Activated CD4-positive, alpha-beta T cell treated with anti-CD3 and anti-CD28 coated beads, Interleukin-2, Interleukin-6, amounts not matched to agents 100 ng/mL and 50 ng/mL, durations not matched to agents 16 hours and 8 hours (primary cell): ENCODE measurements at regions not wholly inside any gene's neighbourhood (a gene's known extent, or its start where the extent isn't known, plus 50 kb on each side); places are given as distances from the start of the nearest gene placed in this dataset.
"Not testable (repeated sequence)": the region's sequence is repeated elsewhere in the genome, so short reads cannot be mapped to it uniquely, and the experiment has no call there.

ENCODE experiments used
- DNase-seq: peaks from one replicate; pipeline ENCODE4 v3.0.0-alpha.2; 2020

DNA sequence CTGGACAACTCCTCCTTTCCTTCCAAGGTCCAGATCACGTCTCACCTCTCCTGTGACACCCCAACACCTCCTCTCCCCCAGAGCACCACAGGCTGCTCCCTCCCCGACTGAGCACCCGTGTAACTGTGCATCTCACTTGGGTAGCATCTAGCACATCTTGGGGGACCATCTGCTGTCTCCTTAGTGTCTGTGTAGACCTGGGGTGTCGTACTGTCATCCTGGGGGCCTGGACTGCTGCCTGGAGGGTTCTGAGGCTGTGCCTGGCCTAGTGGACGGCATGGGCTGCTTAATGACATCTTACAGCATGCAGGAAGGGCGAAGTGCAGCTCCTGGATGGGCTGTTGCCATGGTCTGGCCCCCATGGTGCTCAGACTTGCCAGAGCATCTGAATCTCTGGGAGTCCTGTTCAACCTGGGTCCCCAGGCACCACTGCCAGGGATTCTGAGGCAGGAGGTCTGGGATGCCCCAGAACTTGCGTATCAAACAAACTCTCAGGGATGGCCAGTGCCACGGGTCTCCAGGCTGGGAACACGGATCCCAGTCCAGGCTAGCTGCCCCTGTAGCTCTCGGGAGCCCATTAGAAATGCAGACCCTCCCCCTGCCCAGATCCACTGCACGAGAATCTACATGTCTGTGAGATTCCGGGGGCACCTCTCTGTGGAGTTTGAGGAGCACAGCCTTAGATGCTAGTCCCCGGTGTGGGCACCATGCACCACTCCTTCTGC is 194.4 kb upstream of the ZNF469 start:
- not testable (repeated sequence) for DNase-seq

DNA sequence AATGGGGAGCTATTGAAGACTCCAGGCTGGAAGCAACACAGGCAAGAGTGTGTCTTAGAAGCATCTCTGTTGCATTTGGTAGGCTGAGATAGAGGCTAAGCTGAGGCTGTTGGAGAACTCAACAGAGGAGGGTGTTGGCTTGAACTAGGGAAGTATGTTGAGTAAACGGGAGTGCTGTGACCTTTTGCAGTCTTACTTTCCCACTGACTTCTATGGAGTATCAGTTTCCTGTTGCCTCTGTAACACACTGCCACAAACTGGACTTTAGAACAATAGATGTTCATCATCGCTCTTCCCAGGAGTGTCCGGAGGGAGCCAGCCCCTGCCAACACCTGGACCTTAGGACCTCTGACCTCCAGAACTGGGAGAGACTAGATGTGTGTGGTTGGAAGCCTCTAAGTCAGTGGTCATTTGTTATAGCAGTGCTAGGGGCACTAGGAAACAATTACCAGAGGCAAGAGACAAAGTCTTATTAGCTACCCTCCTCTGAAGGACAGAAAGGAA is 192.1 kb upstream of the ZNF469 start:
- DNase-seq: not testable (repeated sequence)

DNA sequence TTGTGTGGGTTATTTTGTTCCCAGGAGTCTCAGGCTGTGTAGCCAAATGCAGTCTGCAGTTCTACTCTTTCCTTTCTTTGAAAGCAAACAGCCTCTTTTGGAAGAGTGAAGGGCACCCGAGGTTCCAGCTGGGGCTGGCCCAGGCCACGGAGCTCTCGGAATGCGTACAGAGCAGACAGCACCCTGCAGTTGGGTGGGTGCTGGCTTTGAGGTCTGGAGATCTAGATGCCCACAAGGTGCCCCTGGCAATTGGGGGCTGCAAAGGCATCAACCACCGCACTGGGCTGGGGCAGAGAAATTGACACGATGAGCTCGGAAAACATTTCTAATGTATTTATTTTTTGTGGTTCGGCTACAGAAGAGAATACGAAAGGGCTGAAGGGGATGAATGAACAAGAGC is 191.6 kb upstream of the ZNF469 start:
- DNase-seq: not testable (repeated sequence)

DNA sequence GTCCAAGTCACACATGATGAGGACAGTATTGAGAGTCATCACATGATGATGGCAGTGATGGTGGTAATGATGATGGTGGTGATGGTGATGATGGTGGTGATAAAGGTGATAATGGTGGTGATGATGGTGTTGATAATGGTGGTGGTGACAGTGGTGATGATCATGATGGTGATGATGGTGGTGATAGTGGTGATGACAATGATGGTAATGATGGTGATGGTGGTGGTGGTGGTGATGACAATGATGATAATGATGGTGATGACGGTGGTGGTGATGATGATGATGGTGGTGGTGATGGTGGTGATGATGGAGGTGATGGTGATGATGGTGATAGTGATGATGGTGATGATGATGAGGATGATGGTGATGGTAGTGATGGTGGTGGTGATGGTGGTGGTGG is 190.2 kb upstream of the ZNF469 start:
- no peak for DNase-seq

- DNase-seq: peak; percentile 45
Observed at GRCh38 chr16:88193706-88194396, 188.9 kb upstream of the ZNF469 start.

GRCh38 chr16:88194397-88195268 is 188.1 kb upstream of the ZNF469 start:
- no peak for DNase-seq

DNA sequence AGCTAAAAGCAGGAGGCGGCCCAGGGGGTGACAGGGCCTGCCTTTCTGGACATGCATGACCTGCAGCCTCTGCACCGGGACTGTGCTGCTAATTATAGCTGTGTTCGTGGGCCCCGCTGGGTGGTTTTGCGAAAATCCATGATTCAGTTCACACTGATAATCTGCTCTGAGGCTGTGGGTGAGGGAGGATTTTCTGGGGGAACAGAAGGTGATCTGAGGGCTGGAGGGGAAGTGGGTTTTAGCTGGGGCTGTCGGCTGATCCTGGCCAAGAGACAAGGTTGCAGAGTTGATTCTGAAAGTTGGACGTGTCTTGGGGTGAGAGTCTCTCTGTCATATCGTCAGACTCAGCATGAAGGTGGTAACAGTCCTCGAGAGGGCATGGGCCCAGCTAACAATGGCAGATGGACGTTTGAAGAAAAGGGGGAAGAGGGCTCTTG is 187.5 kb upstream of the ZNF469 start:
- DNase-seq: no peak

DNA sequence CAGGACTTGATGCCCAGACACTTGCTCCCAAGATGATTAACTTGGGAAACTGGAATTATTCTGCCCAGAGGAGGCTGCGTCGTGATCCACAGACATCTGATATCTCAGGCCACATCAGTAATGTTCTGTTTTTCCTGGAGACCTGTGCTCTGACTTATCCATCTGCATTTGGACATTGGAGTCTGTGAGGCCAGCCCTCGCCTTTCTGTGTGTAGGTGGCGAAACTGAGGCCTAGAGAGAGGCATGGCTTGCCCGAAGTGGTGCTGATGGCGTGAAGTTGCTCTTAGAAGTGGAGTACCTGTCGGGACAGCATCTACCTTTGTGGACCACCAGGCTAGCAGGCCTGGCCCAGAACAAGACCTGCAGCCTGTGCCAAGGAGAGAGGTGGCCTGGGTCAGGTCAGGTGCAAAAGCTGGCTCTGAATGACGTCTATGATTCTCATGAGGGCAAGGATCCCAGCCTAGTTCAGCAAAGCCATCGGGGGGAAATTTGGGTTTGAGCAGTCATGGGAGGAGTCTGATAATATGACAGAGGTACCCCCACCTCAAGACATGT is 186.8 kb upstream of the ZNF469 start:
- no peak for DNase-seq

DNA sequence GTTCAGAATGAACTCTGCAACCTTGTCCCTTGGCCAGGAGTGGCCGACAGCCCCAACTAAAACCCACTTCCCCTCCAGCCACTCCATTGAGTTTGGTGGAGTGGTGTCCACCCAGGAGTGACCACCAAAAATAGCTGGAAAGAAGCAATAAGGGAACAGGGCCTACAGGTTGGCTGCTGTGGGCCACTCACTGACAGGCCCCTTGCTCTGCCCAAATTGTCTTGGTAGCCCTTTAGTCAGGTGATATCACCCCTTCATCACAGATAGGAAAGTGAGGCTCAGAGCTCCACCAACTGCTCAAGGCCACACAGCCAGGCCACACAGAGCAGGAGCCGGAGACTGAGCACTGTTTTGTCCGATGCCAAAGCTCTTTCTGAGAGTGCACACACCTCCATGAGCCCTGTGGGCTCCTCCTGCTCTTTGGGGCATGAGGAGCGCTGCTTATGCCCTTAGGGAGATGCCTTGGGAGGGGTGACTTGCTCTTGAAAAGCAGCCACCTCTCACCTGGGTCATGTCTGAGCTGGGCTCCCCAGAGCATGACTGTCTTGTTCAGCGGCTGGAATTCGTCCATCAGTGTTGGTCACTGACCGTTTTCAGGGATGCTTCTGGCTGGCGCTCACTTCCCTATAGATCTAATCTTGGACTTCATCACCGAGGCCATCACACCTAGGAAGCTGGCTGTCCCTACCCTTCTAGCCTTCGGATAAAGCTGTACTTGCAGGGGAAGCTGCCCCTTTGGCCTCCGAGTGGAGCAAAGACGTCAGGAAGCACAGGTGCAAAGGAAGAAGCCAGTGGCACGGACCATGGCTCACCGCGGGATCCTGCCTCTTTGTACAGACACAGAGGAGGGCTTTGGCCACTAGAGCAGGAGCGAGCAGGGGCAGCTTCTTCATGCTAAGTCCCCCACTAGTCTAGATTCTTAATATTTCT is 186.0 kb upstream of the ZNF469 start:
- no peak for DNase-seq

DNA sequence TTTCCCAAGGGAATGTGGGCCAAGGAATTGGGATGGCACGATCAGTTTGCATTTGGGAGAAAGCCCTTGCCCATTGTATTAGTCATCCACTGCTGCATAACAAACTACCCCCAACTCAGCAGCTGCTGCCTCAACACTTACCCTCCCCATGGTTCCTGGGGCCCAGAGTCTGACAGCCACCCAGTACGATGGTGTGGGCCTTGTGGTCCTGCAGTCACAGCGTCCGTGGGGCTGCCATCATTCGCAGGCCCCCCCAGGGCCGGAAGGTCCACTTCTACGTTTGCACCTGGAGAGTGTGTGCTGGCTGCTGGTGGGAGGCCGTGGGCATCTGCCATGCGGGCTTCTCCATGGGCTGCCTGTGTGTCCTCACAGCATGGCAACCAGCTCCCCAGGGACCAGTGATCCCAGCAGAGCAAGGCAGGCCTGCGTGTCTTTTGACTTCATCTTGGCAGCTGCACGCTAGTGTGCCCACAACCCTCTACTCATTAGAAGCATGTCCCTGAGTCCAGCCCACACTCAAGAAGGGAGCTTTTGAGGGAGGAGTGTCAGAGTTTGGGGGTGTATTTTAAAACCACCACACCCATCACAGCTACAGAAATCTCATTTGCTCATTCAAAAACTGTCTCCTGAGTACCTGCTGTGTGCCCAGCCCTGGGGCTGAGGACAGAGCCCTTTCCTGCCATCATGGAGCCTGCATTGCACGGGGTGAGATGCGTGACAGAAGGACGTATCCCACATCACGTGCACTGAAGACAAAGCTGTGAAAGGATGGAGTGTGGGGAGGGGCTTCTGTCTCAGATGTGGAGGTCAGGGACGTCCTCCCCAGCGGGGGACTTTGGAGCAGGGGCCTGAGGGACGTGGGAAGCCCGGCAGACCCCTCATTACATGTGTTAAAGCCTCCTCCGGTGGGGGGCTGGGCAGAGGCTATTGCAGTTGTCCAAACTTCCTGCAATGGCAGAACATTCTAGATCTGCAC is 185.0 kb upstream of the ZNF469 start:
- no peak for DNase-seq

DNA sequence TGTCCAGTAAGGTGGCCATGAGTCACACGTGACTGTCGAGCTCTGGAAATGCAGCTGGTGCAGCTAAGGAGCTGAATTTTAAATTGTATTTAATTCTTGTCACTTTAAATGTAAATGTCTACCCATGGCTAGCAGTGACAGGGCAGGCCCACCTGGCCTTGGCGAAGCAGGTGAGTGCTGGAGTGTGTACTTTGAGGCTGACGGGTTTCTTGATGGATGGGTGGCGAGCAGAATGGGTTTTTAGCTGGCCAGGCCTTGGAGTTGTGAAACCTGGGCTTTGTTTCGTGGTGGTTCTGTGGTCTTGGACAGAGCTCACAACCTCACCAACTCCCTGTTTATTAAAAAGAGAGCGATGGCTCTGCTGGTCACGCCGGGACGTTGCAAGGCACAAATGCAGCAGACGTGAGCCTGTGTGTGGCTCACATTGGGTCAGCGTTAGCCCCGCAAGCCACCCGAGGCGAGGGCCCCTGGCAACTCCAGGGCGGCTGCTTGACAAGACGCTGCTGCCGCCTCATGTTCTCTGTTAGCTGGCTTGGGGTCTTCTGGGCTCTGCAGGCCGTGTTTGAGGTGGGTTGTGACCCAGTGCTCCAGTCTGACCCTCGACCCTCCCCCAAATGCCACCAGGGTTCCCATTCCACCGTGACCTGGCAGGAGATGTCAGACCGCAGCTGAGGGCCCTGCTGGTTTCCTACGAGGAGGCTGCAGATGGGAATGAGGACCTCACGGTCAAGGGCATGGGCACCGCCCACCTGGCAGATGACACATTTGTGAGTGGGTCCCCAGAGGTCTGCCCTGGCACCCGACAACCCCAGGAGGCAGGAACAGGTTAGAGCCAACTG is 184.1 kb upstream of the ZNF469 start:
- DNase-seq: not testable (repeated sequence)

- not testable (repeated sequence) for DNase-seq
Observed at GRCh38 chr16:88199296-88200153, 183.2 kb upstream of the ZNF469 start.

DNA sequence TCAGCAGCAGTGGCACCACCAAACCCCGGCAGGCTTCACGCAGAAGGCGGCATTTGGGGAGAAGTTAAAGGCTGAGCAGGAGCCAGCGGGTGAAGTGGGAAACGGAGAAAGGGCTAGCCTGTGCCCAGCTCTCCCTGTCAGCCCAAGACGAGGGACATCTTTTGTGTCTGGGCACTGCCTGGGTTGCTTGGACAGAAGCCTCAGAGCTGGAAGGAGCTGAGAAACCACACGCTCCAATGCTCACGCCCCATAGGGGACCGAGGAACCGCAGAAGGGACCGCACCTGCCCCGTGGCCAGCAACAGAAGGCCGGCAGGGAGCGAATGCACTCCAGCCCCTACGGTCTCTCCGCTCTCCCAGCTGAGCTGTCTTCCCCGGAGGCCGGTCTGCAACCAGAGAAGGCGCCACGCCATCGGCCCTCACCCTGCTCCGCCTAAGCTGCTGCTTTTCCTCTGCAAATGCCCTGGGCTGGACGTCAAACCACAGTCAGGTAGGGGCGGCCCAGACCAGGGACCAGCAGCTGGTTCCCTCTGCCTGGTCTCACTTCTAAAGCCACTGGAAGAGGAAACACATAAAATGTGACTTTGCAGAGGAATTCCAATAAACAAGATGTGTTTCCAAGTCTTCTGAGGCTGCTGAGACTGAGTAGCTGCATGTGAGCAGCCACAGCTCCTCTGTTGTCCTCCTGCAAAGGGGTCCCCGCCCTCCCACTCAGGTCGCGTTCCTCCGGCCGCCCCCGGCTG is 182.4 kb upstream of the ZNF469 start:
- not testable (repeated sequence) for DNase-seq

- no peak for DNase-seq
Observed at GRCh38 chr16:88200896-88201185, 181.9 kb upstream of the ZNF469 start.

DNA sequence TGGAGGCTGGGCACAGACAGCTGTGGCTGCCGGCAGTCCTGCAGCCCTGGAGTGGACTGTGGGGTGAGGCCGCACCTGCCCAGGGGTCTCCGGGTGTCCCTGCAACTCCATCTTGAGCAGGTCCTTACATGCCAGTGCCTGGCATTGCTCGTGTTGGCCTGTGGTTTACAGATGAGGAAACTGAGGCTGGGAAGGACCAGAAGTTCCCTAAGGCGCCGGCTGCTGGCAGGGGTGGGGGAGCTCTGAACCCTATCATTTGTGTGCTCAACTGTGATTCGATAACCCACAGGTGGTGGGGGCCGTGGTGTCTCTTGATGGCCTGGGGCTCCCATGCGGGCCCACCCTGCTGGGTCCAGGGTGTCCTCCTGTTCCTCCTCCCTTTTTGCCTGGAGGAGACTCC is 181.1 kb upstream of the ZNF469 start:
- DNase-seq: not testable (repeated sequence)

- no peak for DNase-seq
Observed at GRCh38 chr16:88202207-88202745, 180.5 kb upstream of the ZNF469 start.

DNA sequence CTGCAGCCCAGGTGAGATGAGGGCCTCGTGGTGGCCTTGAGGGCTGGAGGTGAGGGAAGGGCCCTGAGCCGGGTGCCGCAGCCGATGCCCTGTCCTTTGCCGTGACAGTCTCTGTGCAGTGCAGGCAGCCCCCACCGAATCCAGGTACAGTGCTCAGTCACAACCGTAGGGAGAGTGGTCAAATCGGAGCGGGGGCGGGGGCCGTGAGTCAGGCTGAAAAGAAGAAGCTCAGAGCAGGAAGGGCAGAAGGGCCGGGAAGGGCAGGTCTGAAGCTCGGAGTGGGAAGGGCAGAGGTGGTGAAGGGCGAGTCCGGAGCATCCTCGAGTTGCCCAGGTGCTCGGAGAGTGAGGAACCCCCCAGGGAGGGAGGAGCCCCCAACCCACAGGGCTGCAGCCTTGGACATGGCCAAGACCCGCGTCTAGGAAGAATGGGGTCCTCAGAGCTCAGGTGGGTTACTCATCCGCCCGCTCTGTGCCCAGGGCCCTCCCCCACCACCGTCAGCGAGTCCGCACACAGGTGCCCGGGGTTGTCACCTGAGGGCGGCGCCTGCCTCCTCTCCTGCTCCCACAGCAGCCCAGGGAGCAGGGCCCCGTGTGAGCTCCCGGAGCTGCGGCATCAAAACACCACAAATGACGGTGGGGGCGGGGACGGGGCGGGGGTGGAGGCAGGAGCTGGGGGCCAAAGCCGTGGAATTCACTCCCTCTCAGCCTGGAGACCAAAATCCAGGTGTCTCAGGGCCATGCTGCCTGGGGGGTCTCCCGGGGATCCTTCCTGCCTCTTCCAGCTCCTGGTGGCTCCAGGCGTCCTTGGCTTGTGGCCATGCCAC is 179.7 kb upstream of the ZNF469 start:
- not testable (repeated sequence) for DNase-seq
